CD4-positive, alpha-beta T cell (primary cell): ENCODE measurements at regions not wholly inside any gene's neighbourhood (a gene's known extent, or its start where the extent isn't known, plus 50 kb on each side); places are given as distances from the start of the nearest gene placed in this dataset.
"Not testable (repeated sequence)": the region's sequence is repeated elsewhere in the genome, so short reads cannot be mapped to it uniquely, and the experiment has no call there.

ENCODE experiments used
- ATAC-seq: fragments of 200-7000 bp; cut with Tn5 transposase; one replicate; pipeline ENCODE4 v1.10.0; 2022; ENCODE audit warnings: mild to moderate bottlenecking; ENCODE audit not compliant: poor library complexity
- CTCF ChIA-PET: fragments of 350-600 bp; sonication (Branson Sonifier 250); formaldehyde crosslinking; loops from one replicate; lab custom pipeline; 2021; ENCODE audit warnings: antibody characterized with exemption, inconsistent platforms; lab: Charles Lee
- POLR2A ChIA-PET: fragments of 350-600 bp; sonication (Branson Sonifier 250); formaldehyde crosslinking; loops from one replicate; lab custom pipeline; 2021; ENCODE audit warnings: antibody characterized with exemption, inconsistent platforms; lab: Charles Lee
- DNase-seq, 14 experiments: peaks; one replicate each; pipeline ENCODE4 v3.0.0-alpha.2; 2013 to 2020; ENCODE audit warnings: mixed read lengths in 2 of 14
- H3K27ac ChIP-seq, 2 donors: one replicate each; pipeline versions ENCODE4 v1.5.1 to v1.7.0; 2013; ENCODE audit warnings: low read length in 2 of 2, low read depth in 1 of 2, mild to moderate bottlenecking in 1 of 2
- H3K27me3 ChIP-seq, 2 experiments: 1 replicate in 1 of 2; 2 replicates in 1 of 2; pipeline versions ENCODE4 v1.6.1 to v1.7.0; 2013; ENCODE audit warnings: low read length in 2 of 2, control low read depth in 1 of 2, mild to moderate bottlenecking in 1 of 2, moderate library complexity in 1 of 2; ENCODE audit not compliant: insufficient read depth in 2 of 2, control insufficient read depth in 1 of 2
- H3K36me3 ChIP-seq: one replicate; pipeline ENCODE4 v1.6.1; 2013; ENCODE audit warnings: low read length, control low read depth; ENCODE audit not compliant: insufficient read depth
- H3K4me1 ChIP-seq: one replicate; pipeline ENCODE4 v1.6.1; 2013; ENCODE audit warnings: low read length, control low read depth; ENCODE audit not compliant: insufficient read depth
- H3K4me3 ChIP-seq: one replicate; pipeline ENCODE4 v1.5.1; 2013; ENCODE audit warnings: mild to moderate bottlenecking, low read length, moderate library complexity
- H3K9me3 ChIP-seq, 2 experiments: 1 replicate in 1 of 2; 2 replicates in 1 of 2; pipeline versions ENCODE4 v1.6.1 to v1.7.0; 2013; ENCODE audit warnings: low read length in 2 of 2, mild to moderate bottlenecking in 2 of 2, control low read depth in 1 of 2, moderate library complexity in 1 of 2; ENCODE audit not compliant: control insufficient read depth in 1 of 2, insufficient read depth in 1 of 2
- H3K27ac Mint-ChIP-seq: one replicate; pipeline ENCODE4 v1.8.0; 2020; ENCODE audit warnings: mixed read lengths
- H3K27me3 Mint-ChIP-seq: one replicate; pipeline ENCODE4 v1.8.0; 2021; ENCODE audit warnings: mixed read lengths
- H3K36me3 Mint-ChIP-seq: one replicate; pipeline ENCODE4 v1.8.0; 2021; ENCODE audit warnings: low read depth, mixed read lengths
- H3K4me1 Mint-ChIP-seq: one replicate; pipeline ENCODE4 v1.8.0; 2021; ENCODE audit warnings: low read depth, mixed read lengths
- H3K4me3 Mint-ChIP-seq: one replicate; pipeline ENCODE4 v1.8.0; 2020; ENCODE audit warnings: mild to moderate bottlenecking, mixed read lengths
- H3K9me3 Mint-ChIP-seq: one replicate; pipeline ENCODE4 v1.8.0; 2020; ENCODE audit warnings: mixed read lengths
- intact Hi-C, 2 experiments: fragments of 100-400 bp; cut with DNase I in 1 of 2; cut with micrococcal nuclease in 1 of 2; formaldehyde crosslinking; loops; one replicate each; pipeline versions ENCODE4 v1.15.1 to v1.9.0; 2023 to 2025; cut with DNase I, micrococcal nuclease
- TF ChIP-seq, protein P1 (sequence below): fragments of 200-600 bp; IDR thresholded peaks from one replicate; pipeline ENCODE4 v1.8.0; 2022; ENCODE audit warnings: antibody characterized with exemption, mild to moderate bottlenecking

DNA sequence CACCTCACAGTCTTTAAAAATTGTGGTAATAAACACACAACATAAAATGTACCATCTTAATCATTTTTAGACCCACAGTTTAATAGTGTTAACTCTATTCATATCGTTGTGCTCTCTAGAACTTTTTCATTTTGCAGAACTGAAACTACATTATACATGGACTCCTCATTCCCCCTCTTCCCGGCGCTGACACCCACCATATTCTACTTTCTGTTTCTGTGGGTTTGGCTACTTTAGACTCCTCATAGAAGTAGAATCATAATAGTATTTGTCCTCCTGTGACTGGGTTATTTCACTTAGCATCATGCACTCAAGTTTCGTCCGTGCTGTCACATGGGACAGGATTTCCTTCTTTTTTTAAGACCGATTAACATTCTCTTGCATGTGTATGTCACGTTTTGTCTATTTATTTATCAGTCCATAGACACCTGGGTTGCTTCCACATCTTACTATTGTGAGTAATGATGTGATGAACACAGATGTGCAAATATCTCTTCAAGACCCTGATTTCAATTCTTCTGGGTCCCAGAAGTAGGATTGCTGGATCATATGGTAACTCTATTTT lies 62.9 kb upstream of the TMPRSS2 start:
- no peaks in the 10 kb centered on the region for H3K36me3 Mint-ChIP-seq
- ChIA-PET POLR2A (no interaction called here), CTCF (no interaction called here)
- no peak overlapping the region for H3K27ac Mint-ChIP-seq
- Histone ChIP-seq H3K4me1 (no peaks in the 10 kb centered on the region), H3K9me3 (peaks cover 5 to 10% of the 10 kb centered on the region in 2 experiments), H3K4me3 (no peak overlapping the region), H3K36me3 (no peaks in the 10 kb centered on the region), H3K27me3 (peaks cover 0 to 5% of the 10 kb centered on the region in 2 experiments), H3K27ac (no peak overlapping the region)
- TF ChIP-seq, protein P1, sequence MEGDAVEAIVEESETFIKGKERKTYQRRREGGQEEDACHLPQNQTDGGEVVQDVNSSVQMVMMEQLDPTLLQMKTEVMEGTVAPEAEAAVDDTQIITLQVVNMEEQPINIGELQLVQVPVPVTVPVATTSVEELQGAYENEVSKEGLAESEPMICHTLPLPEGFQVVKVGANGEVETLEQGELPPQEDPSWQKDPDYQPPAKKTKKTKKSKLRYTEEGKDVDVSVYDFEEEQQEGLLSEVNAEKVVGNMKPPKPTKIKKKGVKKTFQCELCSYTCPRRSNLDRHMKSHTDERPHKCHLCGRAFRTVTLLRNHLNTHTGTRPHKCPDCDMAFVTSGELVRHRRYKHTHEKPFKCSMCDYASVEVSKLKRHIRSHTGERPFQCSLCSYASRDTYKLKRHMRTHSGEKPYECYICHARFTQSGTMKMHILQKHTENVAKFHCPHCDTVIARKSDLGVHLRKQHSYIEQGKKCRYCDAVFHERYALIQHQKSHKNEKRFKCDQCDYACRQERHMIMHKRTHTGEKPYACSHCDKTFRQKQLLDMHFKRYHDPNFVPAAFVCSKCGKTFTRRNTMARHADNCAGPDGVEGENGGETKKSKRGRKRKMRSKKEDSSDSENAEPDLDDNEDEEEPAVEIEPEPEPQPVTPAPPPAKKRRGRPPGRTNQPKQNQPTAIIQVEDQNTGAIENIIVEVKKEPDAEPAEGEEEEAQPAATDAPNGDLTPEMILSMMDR, result no peak
- H3K9me3 Mint-ChIP-seq, result peaks cover 8% of the 10 kb centered on the region
- no peaks in the 10 kb centered on the region for H3K4me1 Mint-ChIP-seq
- peaks cover 32% of the 10 kb centered on the region for H3K27me3 Mint-ChIP-seq
- no peak for DNase-seq
- ATAC-seq, result no peak
- intact Hi-C loops, result no loop called here
- no peak overlapping the region for H3K4me3 Mint-ChIP-seq

DNA sequence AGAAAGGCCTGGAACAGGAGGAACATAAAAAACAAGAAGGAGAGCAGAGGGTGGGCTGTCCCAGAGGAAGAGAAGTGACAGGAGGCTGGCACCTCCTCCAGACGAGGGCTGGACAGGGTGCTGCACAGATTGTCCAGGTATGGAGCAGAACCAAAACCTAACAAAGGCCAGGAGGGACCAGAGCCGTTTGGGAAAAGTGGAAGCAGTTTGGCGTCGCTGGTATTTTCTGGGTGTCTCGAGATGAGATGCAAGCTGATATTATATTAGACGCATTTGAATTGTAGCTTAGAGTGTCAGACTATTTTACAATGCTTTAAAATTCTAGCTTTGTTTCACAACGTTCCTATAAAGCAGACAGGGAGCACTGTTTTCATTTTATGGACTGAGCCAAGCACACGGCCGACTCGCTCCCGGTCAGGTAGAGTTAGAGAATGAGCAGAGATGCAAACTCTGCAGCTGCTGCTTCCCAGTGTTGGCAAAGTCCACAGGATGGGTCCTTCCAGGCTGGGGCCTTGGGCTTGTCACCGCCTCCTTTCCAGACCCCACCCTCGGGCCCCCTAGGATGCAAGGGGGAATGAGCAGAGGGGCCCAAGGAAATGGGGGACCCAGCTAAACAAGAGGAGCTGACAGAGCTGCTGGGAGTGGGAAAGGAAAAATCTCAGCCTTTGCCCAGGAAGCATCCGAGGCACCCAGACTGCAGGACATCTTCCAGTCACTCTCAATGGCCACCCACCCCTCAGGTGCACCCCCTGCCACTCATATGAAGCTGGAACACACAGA lies 60.8 kb upstream of the TMPRSS2 start:
- TF ChIP-seq, protein P1, result no peak
- ChIA-PET POLR2A (no interaction called here), CTCF (no interaction called here)
- H3K27me3 Mint-ChIP-seq, result peaks cover 26% of the 10 kb centered on the region
- intact Hi-C loops, result no loop called here
- H3K9me3 Mint-ChIP-seq, result peaks cover 8% of the 10 kb centered on the region
- Histone ChIP-seq H3K27me3 (peaks cover 0 to 5% of the 10 kb centered on the region in 2 experiments), H3K4me3 (no peak overlapping the region), H3K27ac (no peak overlapping the region), H3K4me1 (no peaks in the 10 kb centered on the region), H3K36me3 (no peaks in the 10 kb centered on the region), H3K9me3 (peaks cover 5 to 10% of the 10 kb centered on the region in 2 experiments)
- H3K4me1 Mint-ChIP-seq, result peaks cover 6% of the 10 kb centered on the region
- H3K27ac Mint-ChIP-seq, result no peak overlapping the region
- no peaks in the 10 kb centered on the region for H3K36me3 Mint-ChIP-seq
- H3K4me3 Mint-ChIP-seq, result no peak overlapping the region
- DNase-seq, result no peak
- ATAC-seq, result no peak

DNA sequence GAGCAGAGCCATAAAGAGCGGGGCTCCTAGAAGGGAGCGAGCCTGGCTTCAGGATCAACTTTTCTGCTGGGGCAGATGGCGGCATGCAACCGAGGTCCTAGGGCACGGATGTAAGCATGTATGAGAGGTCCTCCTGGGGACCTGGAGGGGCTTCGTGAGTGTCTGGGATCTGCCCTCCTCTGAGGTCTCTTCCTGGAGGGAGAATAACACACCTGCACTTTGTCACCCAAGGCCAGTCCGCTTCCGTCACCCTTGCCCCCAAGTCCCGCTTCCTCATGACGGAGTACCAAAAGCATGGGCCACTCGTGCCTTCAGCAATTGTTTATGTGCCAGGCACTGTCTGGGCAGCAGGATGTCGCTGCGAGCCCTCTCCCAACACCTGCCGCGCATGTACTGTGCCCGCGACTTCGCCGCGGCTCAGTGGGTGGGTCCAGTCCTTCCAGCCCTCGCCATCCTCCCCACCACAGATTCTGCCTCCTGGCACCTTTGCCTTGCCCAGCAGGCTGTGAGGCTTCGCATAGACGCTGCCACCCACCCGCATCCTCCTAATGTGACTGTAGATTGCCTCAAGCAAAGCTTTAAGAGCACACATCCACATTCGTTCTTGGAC lies 60.0 kb upstream of the TMPRSS2 start:
- no peak overlapping the region for H3K27ac Mint-ChIP-seq
- no peak overlapping the region for H3K4me3 Mint-ChIP-seq

DNA sequence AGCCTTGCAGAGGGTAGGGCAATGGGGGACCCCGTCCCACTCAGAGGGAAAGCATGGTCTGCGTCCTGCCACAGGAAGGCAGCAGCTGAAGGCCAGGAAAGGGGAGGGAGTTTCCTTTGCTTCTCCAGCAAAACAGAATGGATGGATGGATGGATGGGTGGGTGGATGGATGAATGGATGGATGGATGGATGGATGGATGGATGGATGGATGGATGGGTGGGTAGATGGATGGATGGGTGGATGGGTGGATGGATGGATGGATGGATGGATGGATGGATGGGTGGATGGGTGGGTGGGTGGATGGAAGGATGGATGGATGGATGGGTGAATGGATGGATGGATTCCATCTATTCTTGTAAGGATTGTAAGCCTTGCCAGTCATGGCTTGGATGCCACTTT lies 59.3 kb upstream of the TMPRSS2 start:
- peaks cover 33% of the 10 kb centered on the region for H3K27me3 Mint-ChIP-seq
- H3K4me1 Mint-ChIP-seq, H3K27ac Mint-ChIP-seq, H3K36me3 Mint-ChIP-seq, H3K4me3 Mint-ChIP-seq, H3K36me3 ChIP-seq, ATAC-seq, DNase-seq, H3K4me1 ChIP-seq, CTCF ChIA-PET, H3K27ac ChIP-seq, H3K27me3 ChIP-seq, H3K9me3 Mint-ChIP-seq, POLR2A ChIA-PET, H3K4me3 ChIP-seq, intact Hi-C loops: not testable (repeated sequence)
- peaks cover 5 to 10% of the 10 kb centered on the region in 2 experiments for H3K9me3 ChIP-seq

More for the DNA sequence above, 60.0 kb upstream of the TMPRSS2 start:
- intact Hi-C loops, result no loop called here
- H3K4me3 ChIP-seq, result no peak overlapping the region
- H3K36me3 ChIP-seq, result no peaks in the 10 kb centered on the region
- H3K27me3 ChIP-seq, result peaks cover 0 to 5% of the 10 kb centered on the region in 2 experiments
- TF ChIP-seq, protein P1, result no peak
- peaks cover 26% of the 10 kb centered on the region for H3K27me3 Mint-ChIP-seq
- no peaks in the 10 kb centered on the region for H3K4me1 ChIP-seq
- H3K9me3 ChIP-seq, result peaks cover 5 to 10% of the 10 kb centered on the region in 2 experiments
- no peak overlapping the region for H3K27ac ChIP-seq
- DNase-seq, result no peak
- ChIA-PET POLR2A (no interaction called here), CTCF (no interaction called here)
- no peaks in the 10 kb centered on the region for H3K36me3 Mint-ChIP-seq
- peaks cover 6% of the 10 kb centered on the region for H3K4me1 Mint-ChIP-seq
- no peak for ATAC-seq
- peaks cover 8% of the 10 kb centered on the region for H3K9me3 Mint-ChIP-seq
